ENCODE measurements at regions not wholly inside any gene's neighbourhood (a gene's known extent, or its start where the extent isn't known, plus 50 kb on each side); places are given as distances from the start of the nearest gene placed in this dataset.

- no peak overlapping the region for H3K4me3 ChIP-seq (replicated peaks; ENCODE audit: insufficient read depth, low read length)
- H3K27me3 ChIP-seq (ENCODE audit: insufficient read depth, poor library complexity, severe bottlenecking): no peaks in the 10 kb centered on the region
Observed at GRCh38 chr7:109109558-109109957, 539.9 kb downstream of the DNAJB9 start.

GRCh38 chr7:109111086-109111485 lies 541.4 kb downstream of the DNAJB9 start:
- Histone ChIP-seq H3K27ac (replicated peaks) (no peak overlapping the region), H3K4me3 (replicated peaks; ENCODE audit: insufficient read depth, low read length) (no peak overlapping the region), H3K27me3 (ENCODE audit: insufficient read depth, poor library complexity, severe bottlenecking) (no peaks in the 10 kb centered on the region)
- no peak for DNase-seq (ENCODE audit: low read depth in 1 of 2, low spot score in 1 of 2)
- TF ChIP-seq SPI1 (IDR thresholded peaks at IDR 0.05; ENCODE audit: borderline replicate concordance, low read depth) (no peak), GABPA (IDR thresholded peaks at IDR 0.05; ENCODE audit: low read depth) (no peak), CTCF (IDR thresholded peaks at IDR 0.05; ENCODE audit: insufficient read depth, low read length) (no peak), POLR2AphosphoS5 (IDR thresholded peaks at IDR 0.05; ENCODE audit: low read depth) (no peak)
- TF ChIP-seq, protein P1, sequence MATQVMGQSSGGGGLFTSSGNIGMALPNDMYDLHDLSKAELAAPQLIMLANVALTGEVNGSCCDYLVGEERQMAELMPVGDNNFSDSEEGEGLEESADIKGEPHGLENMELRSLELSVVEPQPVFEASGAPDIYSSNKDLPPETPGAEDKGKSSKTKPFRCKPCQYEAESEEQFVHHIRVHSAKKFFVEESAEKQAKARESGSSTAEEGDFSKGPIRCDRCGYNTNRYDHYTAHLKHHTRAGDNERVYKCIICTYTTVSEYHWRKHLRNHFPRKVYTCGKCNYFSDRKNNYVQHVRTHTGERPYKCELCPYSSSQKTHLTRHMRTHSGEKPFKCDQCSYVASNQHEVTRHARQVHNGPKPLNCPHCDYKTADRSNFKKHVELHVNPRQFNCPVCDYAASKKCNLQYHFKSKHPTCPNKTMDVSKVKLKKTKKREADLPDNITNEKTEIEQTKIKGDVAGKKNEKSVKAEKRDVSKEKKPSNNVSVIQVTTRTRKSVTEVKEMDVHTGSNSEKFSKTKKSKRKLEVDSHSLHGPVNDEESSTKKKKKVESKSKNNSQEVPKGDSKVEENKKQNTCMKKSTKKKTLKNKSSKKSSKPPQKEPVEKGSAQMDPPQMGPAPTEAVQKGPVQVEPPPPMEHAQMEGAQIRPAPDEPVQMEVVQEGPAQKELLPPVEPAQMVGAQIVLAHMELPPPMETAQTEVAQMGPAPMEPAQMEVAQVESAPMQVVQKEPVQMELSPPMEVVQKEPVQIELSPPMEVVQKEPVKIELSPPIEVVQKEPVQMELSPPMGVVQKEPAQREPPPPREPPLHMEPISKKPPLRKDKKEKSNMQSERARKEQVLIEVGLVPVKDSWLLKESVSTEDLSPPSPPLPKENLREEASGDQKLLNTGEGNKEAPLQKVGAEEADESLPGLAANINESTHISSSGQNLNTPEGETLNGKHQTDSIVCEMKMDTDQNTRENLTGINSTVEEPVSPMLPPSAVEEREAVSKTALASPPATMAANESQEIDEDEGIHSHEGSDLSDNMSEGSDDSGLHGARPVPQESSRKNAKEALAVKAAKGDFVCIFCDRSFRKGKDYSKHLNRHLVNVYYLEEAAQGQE (IDR thresholded peaks at IDR 0.05; ENCODE audit: insufficient replicate concordance, low read depth): no peak

More at GRCh38 chr7:109109558-109109957, 539.9 kb downstream of the DNAJB9 start:
- TF ChIP-seq CTCF (IDR thresholded peaks at IDR 0.05; ENCODE audit: insufficient read depth, low read length) (no peak), POLR2AphosphoS5 (IDR thresholded peaks at IDR 0.05; ENCODE audit: low read depth) (no peak), SPI1 (IDR thresholded peaks at IDR 0.05; ENCODE audit: borderline replicate concordance, low read depth) (no peak), GABPA (IDR thresholded peaks at IDR 0.05; ENCODE audit: low read depth) (no peak)
- TF ChIP-seq, protein P1 (IDR thresholded peaks at IDR 0.05; ENCODE audit: insufficient replicate concordance, low read depth): no peak
- H3K27ac ChIP-seq (replicated peaks): no peak overlapping the region
- DNase-seq (ENCODE audit: low read depth in 1 of 2, low spot score in 1 of 2): no peak

GRCh38 chr7:109121599-109122300 lies 552.1 kb downstream of the DNAJB9 start:
- Histone ChIP-seq H3K27me3 (ENCODE audit: insufficient read depth, poor library complexity, severe bottlenecking) (no peaks in the 10 kb centered on the region), H3K27ac (replicated peaks) (no peak overlapping the region), H3K4me3 (replicated peaks; ENCODE audit: insufficient read depth, low read length) (no peak overlapping the region)
- DNase-seq (ENCODE audit: low read depth in 1 of 2, low spot score in 1 of 2): no peak
- TF ChIP-seq POLR2AphosphoS5 (IDR thresholded peaks at IDR 0.05; ENCODE audit: low read depth): no peak
- no peak for TF ChIP-seq SPI1 (IDR thresholded peaks at IDR 0.05; ENCODE audit: borderline replicate concordance, low read depth)
- no peak for TF ChIP-seq GABPA (IDR thresholded peaks at IDR 0.05; ENCODE audit: low read depth)
- no peak for TF ChIP-seq CTCF (IDR thresholded peaks at IDR 0.05; ENCODE audit: insufficient read depth, low read length)
- TF ChIP-seq, protein P1 (IDR thresholded peaks at IDR 0.05; ENCODE audit: insufficient replicate concordance, low read depth): no peak

Data from HL-60 (cell line).